Activated CD4-positive, alpha-beta T cell treated with anti-CD3 and anti-CD28 coated beads, Interleukin-10, Interleukin-2, amounts not matched to agents 100 ng/mL and 50 ng/mL, durations not matched to agents 16 hours and 8 hours (primary cell): ENCODE measurements at regions not wholly inside any gene's neighbourhood (a gene's known extent, or its start where the extent isn't known, plus 50 kb on each side); places are given as distances from the start of the nearest gene placed in this dataset.
"Not testable (repeated sequence)": the region's sequence is repeated elsewhere in the genome, so short reads cannot be mapped to it uniquely, and the experiment has no call there.

Experiments used
- DNase-seq: peaks from one replicate; pipeline ENCODE4 v3.0.0-alpha.2; 2020

- no peak for DNase-seq
Observed at GRCh38 chrX:87110142-87110541, 407.5 kb upstream of the KLHL4 start.

DNA sequence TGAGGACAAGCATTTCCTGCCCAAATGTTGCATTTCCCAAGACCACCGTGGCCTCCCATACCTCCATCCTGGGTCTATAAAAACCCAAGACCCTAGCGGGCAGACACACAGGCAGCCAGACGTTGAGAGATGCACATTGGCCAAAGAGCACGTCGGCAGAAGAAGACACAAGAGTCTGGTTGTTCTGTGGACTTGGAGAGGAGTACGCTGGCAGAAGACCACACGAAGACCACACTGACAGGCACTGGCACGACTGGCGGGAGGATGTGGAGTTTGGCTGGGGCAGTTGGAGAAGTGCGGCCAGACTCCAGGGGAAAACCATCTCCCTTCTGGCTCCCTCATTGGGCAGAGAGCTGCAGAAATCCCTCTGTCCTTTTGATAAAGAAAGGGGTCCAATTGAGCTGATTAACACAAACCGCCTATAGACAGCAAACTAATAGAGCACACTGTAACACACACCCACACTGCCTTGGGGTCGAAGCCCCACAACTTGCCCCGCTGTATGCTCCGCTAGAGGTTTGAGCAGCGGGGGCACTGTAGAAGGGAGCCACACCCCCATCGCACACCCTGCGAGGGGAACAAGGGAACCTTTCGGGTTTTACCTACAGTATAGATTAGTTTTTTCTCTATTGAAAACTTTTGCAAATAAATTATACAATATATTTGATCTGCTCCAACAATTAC lies 376.7 kb upstream of the KLHL4 start:
- DNase-seq: no peak

DNA sequence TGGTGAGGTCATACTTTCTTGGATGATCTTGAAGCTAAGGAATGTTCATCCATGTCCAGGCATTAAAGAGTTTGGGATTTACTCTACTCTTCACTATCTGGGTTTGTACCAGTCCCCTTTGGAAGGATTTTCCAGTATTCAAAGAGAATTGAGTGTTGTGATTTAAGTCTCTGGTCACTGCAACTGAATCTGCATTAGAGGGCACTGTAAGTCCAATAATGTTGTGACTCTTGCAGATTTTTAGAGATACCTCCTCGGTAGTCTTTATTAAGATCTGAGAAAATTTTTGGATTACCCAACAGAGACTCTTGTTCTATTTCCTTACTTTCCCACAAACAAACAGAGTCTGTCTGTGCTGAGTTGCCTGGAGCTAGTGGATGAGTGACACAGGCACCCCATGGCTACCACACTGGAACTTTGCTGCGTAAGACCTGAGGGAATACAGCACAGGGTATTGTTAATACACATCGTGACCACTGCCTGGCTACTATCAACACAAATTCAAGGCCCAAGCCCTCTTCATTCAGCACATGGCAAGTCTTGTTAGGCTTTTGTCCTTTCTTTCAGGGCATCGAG lies 357.1 kb upstream of the KLHL4 start:
- DNase-seq: no peak

DNA sequence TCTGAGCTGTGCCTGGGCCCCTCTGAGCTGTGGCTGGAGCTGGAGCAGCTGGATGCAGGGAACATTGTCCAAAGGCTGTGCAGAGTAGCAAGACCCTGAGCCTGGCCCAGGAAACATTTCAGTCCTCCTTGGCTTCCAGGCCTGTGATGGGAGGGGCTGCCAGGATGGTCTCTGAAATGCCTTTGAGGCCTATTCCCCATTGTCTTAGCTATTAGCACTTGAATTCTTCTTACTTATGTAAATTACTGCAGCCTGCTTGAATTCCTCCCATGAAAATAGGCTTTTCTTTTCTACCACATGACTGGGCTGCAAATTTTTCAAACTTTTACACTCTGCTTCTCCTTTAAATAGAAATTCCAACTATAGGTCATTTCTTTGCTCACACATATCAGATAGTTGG lies 349.8 kb upstream of the KLHL4 start:
- DNase-seq: no peak

- DNase-seq: not testable (repeated sequence)
Observed at GRCh38 chrX:87178009-87178408, 339.6 kb upstream of the KLHL4 start.
